Ureter (tissue), 1 donor: ENCODE measurements at regions not wholly inside any gene's neighbourhood (a gene's known extent, or its start where the extent isn't known, plus 50 kb on each side); places are given as distances from the start of the nearest gene placed in this dataset.

Experiments used
- DNase-seq: peaks from one replicate; pipeline ENCODE4 v3.0.0-alpha.2; 2020; ENCODE audit warnings: low spot score
- donor health status: DM: yes; HTN: yes; CAD: no.

DNA sequence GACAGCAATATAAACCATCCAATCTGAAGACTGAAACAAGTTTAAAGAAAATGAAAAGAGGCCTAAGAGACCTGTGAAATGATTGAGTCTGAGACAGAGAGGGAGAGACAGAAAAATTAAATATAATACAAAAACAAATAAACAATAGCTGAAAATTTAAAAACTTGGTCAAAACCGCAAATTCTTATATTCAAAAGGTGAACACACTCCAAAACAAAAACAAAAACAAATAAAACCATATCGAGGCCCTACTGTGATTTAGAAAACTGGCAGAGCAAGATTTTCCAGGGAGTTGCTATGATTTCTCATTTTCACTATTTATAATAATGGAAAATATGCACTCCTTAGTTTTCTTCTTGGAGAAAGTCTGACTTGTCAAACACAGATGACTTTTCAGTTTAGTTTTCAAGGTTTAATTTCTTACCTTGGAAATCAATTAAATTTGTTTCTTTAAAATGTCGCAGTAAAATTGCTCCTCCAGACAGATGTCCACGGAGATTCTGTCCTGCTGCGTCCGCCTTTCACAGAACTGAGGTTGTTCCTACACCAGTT is 1420.3 kb downstream of the UQCRFS1 start:
- no peak for DNase-seq

DNA sequence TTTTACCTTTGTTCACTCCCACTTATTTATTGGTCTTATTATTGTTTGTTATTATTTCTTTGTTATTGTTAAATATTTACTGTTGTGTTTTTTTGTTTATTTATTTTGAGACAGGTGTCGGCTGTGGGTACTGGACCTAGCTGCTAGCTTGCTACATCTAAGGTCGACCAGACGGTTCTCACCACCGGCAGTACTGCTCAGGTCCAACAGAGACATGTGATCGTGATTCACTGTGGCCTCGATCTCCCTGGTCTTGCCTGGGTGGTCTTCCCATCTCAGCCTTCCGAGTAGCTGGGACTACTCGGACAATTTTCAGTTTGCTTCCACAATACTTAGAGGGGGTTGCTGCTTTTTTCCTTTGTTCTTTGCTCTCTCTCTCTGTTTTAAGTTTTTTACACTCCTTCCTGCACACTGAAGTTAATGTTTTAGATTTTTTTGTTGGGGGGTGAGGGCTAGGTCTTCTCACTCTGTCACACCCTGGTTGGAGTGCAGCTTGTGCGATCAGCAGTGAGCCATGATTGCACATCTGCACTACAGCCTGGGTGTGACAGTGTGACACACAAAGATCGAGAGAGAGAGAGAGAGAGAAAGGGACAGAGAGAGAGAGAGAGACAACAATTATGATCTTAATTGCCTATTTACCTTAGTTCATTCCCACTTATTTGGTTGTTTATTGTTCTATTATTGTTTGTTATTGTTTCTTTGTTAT is 1432.4 kb downstream of the UQCRFS1 start:
- no peak for DNase-seq

DNA sequence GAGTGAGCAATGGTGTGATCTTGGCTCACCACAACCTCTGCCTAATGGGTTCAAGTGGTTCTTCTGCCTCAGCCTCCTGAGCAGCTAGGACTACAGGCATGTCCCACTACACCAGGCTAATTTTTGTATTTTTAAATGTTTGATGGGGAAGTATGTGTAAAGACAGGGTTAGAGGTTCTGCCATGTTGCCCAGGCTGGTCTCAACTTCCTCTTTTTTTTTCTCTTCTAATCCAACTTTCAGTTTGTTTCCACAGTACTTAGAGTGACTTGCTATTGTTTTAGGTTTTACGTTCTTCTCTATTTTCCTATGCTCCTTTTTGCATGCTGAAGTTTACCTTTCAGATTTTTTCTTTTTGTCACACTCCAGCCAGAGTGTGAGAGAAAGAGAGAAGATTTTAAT is 1433.0 kb downstream of the UQCRFS1 start:
- no peak for DNase-seq

DNA sequence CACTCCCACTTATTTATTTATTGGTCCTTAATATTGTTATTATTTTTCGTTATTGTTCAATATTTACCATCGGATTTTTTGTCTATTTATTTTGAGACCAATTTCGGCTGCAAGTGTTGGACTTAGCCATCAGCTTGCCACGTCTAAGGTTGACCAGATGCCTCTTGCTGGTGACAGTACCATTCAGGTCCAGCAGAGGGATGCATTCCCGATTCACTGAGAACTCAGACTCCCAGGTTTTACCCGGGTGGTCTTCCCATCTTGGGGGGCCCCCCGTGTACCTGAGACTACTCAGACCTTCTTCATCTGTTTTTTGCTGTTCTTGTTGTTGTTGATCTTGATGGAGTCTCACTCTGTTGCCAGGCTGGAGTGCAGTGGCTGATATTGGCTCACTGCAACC is 1435.2 kb downstream of the UQCRFS1 start:
- DNase-seq = no peak

DNA sequence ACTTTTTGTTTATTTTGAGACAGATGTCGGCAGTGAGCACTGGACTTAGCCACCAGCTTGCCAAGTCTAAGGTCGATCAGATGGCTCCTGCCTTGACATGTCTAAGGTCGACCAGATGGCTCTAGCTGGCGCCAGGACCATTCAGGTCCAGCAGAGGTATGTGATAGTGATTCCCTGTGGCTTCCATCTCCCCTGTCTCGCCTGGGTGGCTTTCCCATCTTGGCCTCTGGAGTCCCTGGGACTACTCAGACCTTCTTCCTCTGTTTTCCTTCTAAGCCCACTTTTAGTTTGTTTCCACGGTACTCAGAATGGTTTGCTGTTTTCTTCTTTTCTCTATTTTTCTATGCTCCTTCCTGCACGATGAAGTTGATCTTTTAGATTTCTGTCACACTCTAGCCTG is 1435.7 kb downstream of the UQCRFS1 start:
- no peak for DNase-seq

DNA sequence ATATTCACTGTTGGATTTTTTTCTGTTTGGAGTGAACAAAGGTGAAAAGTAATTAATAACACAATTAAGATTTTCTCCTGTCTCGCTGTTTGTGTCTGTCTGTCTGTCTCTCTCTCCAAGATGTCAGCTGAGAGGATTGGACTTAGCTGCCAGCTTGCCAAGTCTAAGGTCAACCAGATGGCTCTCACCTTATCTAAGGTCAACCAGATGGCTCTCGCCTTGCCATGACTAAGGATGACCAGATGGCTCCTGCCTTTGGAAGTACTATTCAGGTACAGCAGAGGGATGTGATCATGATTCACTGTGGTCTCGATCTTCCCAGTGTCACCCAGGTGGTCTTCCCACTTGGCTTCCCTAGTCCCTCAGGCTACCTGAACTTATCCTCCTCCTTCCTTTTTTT is 1436.4 kb downstream of the UQCRFS1 start:
- no peak for DNase-seq

DNA sequence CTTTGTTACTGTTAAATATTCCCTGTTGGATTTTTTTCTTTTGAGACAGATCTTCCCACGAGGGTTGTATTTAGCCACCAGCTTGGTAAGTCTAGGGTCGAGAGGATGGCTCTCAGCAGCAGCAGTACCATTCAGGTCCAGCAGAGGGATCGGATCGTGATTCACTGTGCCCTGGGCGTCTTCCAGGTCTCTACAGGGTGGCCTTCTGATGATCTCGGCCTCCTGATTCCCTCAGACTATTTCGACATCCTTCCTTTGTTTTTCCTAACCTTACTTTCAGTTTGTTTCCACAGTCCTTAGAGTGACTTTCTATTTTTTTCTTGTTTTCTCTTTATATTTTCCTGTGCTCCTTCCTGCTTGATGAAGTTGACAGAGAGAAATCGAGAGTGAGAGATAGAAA is 1436.9 kb downstream of the UQCRFS1 start:
- DNase-seq = no peak

DNA sequence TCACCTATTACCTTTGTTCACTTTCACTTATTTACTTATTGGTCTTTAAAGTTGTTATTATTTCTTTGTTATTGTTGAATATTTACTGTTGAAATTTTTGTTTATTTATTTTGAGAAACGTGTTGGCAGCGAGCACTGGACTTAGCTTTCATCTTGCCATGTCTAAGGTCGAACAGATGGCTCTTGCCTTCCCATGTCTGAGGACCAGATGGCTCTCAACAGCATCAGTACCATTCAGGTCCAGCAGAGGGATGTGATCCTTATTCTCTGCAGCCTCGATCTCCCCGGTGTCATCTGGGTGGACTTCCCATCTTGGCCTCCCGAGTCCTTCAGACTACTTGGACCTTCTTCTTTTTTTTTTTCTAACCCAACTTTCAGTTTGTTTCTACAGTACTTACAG is 1437.6 kb downstream of the UQCRFS1 start:
- no peak for DNase-seq

DNA sequence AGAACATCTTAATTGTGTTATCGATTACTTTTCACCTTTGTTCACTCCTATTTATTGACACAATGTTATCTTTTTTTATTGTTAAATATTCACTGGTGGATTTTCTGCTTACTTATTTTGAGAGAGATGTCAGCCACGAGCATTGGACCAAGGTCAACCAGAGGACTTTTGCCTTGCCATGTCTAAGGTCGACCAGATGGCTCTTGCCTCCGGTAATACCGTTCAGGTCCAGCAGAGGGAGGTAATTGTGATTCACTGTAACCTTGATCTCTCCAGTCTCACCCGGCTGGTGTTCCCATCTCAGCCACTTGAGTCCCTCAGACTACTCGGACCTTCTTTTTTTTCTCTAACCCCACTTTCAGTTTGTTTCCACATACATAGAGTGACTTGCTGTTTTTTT is 1438.1 kb downstream of the UQCRFS1 start:
- DNase-seq = no peak

DNA sequence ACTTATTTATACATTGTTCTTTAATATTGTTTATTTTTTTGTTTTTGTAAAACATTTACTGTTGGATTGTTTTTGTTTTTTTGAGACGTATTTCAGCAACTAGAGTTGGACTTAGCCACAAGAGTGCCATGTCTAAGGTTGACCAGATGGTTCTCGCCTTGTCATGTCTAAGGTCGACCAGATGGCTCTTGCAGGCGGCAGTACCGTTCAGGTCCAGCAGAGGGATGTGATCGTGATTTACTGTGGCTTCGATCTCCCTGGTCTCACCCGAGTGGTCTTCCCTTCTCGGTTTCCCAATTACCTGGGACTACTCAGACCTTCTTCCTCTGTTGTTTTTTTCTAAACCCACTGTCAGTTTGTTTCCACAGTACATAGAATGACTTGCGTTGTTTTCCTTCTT is 1438.6 kb downstream of the UQCRFS1 start:
- DNase-seq = no peak

DNA sequence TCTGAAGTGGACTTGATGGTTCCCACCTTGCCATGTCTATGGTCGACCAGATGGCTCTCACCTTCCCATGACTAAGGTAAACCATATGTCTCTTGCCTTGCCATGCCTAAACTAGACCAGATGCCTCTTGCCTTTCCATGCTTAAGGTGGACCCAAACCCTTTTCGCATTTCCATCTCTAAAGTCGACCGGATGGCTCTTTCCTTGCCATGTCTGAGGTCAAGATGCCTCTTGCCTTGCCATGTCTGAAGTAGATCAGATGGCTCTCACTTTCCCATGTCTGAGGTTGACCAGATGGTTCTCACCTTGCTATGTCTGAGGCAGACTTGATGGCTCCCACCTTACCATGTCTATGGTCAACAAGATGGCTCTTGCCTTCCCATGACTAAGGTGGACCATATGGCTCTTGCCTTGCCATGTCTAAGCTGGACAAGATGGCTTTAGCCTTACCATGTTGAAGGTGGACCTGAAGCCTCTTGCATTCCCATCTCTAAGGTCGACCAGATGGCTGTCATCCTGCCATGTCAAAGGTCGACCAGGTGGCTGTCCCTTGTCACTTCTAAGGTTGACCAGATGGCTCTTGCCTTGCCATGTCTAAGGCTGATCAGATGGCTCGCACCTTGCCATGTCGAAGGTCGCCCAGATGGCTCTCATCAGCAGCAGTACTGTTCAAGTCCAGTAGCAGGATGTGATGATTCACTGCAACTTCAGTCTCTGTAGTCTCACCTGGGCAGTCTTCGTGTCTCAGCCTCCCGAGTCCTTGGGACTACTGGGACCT is 1439.4 kb downstream of the UQCRFS1 start:
- DNase-seq = no peak

DNA sequence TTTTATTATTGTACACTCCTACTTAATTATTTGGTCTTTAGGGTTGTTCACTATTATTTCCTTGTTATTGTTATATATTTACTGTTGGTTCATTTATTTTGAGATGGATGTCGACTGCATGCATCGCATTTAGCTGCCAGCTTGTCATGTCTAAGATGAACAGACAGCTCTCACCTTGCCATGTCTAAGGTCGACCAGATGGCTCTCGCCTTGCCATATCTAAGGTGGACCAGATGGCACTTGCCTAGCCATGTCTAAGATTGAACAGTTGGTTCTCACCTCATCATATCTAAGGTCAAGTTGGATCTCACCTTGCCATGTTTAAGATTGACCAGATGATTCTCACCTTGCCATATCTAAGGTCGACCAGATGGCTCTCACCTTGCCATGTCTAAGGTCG is 1440.9 kb downstream of the UQCRFS1 start:
- no peak for DNase-seq

DNA sequence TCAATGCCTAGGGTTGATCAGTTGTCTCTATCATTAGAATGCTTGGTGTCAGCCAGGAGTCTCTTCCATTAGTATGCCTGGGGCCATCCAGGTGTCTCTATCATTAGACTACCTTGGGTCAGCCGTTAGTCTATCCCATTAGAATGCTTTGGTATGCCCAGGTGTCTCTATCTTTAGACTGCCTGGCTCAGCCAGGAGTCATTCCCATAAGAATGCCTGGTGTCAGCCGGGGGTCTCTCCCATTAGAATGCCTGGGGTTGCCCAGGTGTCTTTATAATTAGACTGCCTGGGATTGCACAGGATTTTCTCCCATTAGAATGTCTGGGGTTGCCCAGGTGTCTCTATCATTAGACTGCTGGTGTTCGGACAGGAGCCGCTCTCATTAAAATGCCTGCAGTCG is 1442.9 kb downstream of the UQCRFS1 start:
- no peak for DNase-seq

DNA sequence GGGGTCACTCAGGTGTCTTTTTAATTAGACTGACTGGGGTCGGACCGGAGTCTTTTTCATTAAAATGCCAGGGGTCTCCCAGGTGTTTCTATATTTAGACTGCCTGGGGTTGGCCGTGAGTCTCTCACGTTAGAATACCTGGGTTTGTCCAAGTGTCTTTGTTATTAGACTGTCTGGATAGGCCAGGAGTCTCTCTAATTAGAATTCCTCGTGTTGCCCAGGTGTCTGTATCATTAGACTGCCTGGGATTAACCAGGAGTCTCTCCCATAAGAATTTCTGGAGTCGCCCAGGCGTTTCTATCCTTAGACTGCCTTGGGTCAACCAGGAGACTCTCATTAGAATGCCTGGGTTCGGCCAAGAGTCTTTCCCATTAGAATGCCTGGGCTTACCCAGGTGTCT is 1445.7 kb downstream of the UQCRFS1 start:
- no peak for DNase-seq

DNA sequence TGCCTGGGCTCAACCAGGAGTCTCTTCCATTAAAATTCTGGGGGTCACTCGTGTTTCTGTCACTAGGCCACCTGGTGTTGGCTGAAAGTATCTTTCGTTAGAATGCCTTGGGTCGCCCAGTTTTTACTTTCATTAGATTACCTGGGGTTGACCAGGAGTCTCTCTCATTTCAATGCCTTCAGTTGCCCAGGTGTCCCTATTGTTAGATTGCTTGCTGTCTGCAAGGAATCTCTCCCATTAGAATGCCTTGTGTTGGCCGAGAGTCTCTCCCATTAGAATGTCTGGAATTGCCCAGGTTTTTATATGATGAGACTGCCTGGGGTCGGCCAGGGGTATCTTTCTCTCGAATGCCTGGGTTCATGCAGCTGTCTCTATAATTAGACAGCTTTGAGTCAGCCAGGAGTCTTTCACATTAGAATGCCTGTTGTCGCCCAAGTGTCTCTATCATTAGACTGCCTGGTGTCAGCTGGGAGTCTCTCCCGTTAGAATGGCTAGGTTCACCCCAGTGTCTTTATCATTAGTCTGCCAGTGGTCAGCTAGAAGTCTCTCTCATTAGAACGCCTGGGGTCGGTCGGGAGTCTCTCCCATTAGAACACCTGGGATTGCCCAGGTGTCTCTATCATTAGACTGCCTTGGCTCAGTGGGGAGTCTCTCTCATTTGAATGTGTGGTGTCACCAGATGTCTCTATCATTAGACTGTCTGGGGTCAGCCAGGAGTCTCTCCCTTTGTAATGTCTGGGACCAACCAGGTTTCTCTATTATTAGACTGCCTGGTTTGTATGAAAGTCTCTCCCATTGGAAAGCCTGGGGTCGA is 1446.8 kb downstream of the UQCRFS1 start:
- DNase-seq = no peak

DNA sequence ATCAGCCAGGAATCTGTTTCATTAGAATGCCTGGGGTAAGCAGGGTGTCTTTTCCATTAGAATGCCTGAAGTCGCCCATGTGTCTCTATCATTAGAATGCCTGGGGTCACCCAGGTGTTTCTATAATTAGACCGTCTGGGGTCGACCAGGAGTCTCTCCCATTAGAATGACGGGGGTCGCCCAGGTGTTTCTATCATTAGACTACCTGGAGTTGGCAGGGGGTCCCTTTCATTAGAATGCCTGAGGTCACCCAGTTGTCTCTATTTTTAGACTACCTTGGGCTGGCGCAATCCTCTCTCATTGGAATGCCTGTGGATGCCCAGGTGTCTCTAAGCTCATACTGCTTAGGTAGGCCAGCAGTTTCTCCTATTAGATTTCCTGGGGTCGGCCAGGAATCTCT is 1447.6 kb downstream of the UQCRFS1 start:
- peak; percentile 27 for DNase-seq

DNA sequence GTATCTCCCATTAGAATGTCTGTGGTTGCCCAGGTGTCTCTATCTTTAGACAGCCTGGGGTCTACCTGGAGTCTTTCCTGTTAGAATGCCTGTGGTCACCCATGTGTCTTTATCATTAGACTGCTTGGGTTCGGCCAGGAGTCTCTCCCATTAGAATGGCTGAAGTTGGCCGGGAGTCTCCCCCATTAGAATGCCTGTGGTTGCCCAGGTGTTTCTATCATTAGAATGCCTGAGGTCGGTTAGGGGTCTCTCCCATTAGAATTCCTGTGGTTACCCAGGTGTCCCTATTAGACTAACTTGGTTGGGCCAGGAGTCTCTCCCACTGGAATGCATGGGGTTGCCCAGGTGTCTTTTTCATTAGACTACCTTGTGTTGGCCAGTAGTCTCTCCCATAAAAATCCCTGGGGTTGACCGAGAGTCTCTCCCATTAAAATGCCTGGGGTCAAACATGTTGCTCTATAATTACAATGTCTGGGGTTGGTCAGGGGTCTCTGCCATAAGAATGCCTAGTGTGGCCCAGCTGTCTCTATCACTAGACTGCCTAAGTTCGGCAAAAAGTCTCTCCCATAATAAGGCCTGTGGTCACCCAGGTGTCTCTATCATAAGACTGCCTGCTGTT is 1448.7 kb downstream of the UQCRFS1 start:
- DNase-seq = peak; percentile 1

DNA sequence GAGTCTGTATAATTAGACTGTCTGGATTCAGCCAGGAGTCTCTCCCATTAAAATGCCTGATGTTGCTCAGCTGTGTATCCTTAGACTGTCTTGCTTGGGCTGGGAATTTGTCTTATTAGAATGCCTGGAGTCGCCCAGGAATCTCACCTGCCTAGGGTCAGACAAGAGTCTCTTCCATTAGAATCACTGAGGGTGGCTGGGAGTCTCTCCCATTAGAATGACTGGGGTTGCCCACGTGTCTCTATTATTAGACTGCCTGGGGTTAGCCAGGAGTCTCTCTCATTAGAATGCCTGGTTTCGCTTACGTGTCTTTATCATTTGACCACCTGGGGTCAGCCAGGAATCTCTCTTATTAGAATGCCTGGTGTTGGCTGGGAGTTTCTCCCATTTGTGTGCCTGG is 1450.0 kb downstream of the UQCRFS1 start:
- DNase-seq = no peak

DNA sequence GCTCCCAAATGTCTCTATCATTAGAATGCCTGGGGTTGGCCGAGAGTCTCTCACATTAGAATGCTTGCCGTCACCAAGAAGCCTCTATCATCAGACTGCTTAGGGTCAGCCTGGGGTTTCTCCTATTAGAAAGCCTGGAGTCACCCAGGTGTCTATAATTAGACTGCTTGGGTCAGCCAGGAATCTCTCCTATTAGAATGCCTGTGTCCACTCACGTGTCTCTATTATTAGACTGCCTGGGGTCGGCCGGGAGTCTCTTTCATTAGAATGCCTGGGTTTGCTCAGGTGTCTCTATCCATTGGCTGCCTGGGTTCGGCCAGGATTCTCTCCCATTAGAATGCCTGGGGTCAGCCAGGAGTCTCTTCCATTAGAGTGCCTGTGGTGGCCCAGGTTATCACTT is 1453.1 kb downstream of the UQCRFS1 start:
- no peak for DNase-seq

DNA sequence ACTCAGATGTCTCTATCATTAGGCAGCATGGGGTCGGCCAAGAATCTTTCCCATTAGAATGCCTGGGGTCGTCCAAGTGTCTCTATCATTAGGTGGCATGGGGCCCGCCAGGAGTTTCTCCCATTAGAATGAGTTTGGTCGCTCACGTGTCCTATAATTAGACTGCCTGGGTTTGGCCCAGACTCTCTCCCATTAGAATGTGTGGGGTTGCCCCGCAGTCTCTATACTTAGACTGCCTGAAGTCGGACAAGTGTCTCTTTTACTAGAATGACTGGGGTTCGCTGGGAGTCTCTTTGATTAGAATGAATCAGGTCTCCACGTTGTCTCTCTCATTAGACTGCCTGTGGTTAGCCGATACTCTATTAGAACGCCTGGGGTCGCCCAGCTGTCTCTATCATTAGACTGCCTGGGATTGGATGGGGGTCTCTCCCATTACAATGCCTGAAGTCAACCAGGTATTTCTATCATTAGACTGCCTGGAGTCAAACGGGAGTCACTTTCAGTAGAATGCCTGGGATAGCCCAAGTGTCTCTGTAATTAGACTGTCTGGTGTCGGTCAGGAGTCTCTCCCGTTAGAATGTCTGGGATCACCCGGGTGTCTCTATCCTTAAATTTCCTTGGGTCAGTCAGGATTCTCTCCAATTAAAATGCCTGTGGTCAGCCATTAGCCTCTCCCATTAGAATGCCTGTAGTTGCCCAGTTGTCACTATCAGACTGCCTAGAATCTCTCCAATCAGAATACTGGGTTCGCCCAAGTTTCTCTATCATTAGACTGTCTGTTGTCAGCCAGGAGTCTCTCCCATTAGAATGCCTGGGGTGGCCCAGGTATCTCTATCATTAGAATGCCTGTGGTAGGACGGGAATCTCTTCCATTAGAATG is 1454.1 kb downstream of the UQCRFS1 start:
- no peak for DNase-seq

DNA sequence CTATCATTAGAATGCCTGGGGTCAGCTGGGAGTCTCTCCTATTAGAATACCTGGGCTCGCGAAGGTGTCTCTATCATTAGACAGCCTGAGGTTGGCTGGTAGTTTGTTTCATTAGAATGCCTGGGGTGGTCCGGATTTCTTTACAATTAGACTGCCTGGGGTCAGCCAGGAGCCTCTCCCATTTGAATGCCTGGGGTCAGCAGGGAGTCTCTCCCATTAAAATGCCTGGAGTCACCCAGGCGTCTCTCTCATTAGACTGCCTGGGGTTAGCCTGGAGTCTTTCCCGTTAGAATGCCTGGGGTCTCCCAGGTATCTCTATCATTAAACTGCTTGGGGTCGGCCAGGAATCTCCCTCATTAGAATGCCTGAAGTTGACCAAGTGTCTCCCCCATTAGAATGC is 1458.3 kb downstream of the UQCRFS1 start:
- DNase-seq = no peak
